ENCODE measurements at regions not wholly inside any gene's neighbourhood (a gene's known extent, or its start where the extent isn't known, plus 50 kb on each side); places are given as distances from the start of the nearest gene placed in this dataset.

DNA sequence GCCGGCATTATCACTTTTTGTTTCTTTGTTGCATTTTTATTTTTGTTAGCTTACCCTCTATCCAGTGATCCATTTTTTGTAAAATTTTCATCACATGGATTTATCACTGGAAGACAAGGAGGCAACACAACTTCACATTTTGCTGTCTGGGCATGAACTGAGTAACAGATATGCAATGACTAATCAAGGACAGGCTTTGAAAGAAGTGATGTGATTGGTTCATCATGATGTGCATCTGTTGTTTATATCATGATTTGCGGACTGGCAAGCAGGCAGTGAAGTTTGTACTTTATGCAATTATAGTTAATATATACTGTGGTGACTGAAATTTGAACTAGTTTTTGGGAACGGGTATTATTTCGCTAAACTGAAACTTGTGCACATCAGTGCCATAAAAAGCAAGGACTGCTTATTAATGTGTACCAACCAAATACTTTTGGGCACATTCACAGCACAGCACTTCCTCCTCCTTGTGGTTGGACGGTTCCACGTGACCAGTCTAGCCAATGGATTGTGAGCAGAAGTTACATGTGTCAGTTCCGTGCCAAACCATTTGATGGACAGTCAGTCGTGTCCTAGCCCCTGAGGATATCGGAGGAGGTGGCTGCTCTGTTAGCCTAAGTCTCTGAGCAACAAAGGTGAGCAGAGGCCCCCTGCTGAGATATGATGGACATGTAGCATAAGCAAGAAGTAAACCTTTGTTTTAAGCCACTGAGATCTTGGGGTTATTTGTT, 201.4 kb upstream of the SIX2 start:
- TF ChIP-seq EP300 (IDR thresholded peaks at IDR 0.05): no peak
- TF ChIP-seq POLR2A (IDR thresholded peaks at IDR 0.05): no peak
